Left lung (tissue), 4 donors: ENCODE measurements at regions not wholly inside any gene's neighbourhood (a gene's known extent, or its start where the extent isn't known, plus 50 kb on each side); places are given as distances from the start of the nearest gene placed in this dataset.
"Not testable (repeated sequence)": the region's sequence is repeated elsewhere in the genome, so short reads cannot be mapped to it uniquely, and the experiment has no call there.

Experiments
- ATAC-seq: fragments of 200-7000 bp; cut with Tn5 transposase; one replicate; pipeline ENCODE4 v1.9.1; 2020; ENCODE audit warnings: moderate library complexity
- DNase-seq, 4 donors: peaks; one replicate each; pipeline ENCODE4 v3.0.0-alpha.2; 2013 to 2020
- H3K27ac ChIP-seq, 2 donors: fragments of 200-600 bp; sonication (generic) in 1 of 2; one replicate each; pipeline versions ENCODE4 v1.5.0 to v1.8.0; 2020 to 2021
- H3K27me3 ChIP-seq, 2 donors: fragments of 200-600 bp; sonication (generic) in 1 of 2; one replicate each; pipeline versions ENCODE4 v1.5.0 to v1.8.0; 2020 to 2021
- H3K36me3 ChIP-seq, 2 donors: fragments of 200-600 bp; sonication (generic) in 1 of 2; one replicate each; pipeline versions ENCODE4 v1.5.0 to v1.8.0; 2020 to 2021
- H3K4me1 ChIP-seq, 2 donors: fragments of 200-600 bp; one replicate each; pipeline ENCODE4 v1.8.0; 2021
- H3K4me3 ChIP-seq, 2 donors: fragments of 200-600 bp; sonication (generic) in 1 of 2; one replicate each; pipeline versions ENCODE4 v1.5.0 to v1.8.0; 2020 to 2021; ENCODE audit warnings: mild to moderate bottlenecking in 1 of 2
- H3K9me3 ChIP-seq, 2 donors: fragments of 200-600 bp; sonication (generic) in 1 of 2; one replicate each; pipeline versions ENCODE4 v1.5.0 to v1.8.0; 2020 to 2021
- CTCF ChIP-seq, 2 donors: fragments of 200-600 bp; sonication (generic) in 1 of 2; IDR thresholded peaks; one replicate each; pipeline versions ENCODE4 v1.5.0 to v1.8.0; 2021; ENCODE audit warnings: antibody characterized with exemption in 2 of 2
- intact Hi-C, 2 donors: fragments of 100-400 bp; cut with DNase I; formaldehyde crosslinking; loops; one replicate each; pipeline versions ENCODE4 v1.11.2 to v1.14.2; 2022
- donor health status: DM: no; HTN: yes; CAD: no.
- donor health status: DM: no; HTN: no; CAD: no.

- no peak for TF ChIP-seq CTCF (IDR thresholded peaks at IDR 0.05)
- Histone ChIP-seq H3K4me1 (no peaks in the 10 kb centered on the region), H3K27me3 (no peaks in the 10 kb centered on the region), H3K4me3 (no peak overlapping the region), H3K9me3 (peaks cover 0 to 54% of the 10 kb centered on the region in 2 donors), H3K27ac (no peak overlapping the region), H3K36me3 (no peaks in the 10 kb centered on the region)
- ATAC-seq (peak; percentile 22), DNase-seq (peak in 2 of 4 donors; percentile 17 to 67)
- intact Hi-C loops: no loop called here
Observed at GRCh38 chr19:20471431-20471830, 94.2 kb downstream of the ZNF737 start.

- DNase-seq: peak in 2 of 4 donors; percentile 70 to 91
- H3K36me3 ChIP-seq: no peaks in the 10 kb centered on the region
- H3K27me3 ChIP-seq: no peaks in the 10 kb centered on the region
- no peak overlapping the region for H3K4me3 ChIP-seq
- no peak overlapping the region for H3K27ac ChIP-seq
- peak; percentile 48 for ATAC-seq
- H3K9me3 ChIP-seq: peaks cover 0 to 46% of the 10 kb centered on the region in 2 donors
- intact Hi-C loops: no loop called here
- no peak for TF ChIP-seq CTCF (IDR thresholded peaks at IDR 0.05)
- H3K4me1 ChIP-seq: no peaks in the 10 kb centered on the region
Observed at GRCh38 chr19:20470345-20471135, 95.0 kb downstream of the ZNF737 start.

GRCh38 chr19:20466638-20466990 lies 99.0 kb downstream of the ZNF737 start:
- H3K36me3 ChIP-seq, intact Hi-C loops, H3K27me3 ChIP-seq, DNase-seq, ATAC-seq, H3K4me3 ChIP-seq, H3K27ac ChIP-seq, H3K4me1 ChIP-seq: not testable (repeated sequence)
- H3K9me3 ChIP-seq: peaks cover 0 to 12% of the 10 kb centered on the region in 2 donors

- H3K36me3 ChIP-seq, intact Hi-C loops, H3K4me1 ChIP-seq, H3K27me3 ChIP-seq, DNase-seq, H3K4me3 ChIP-seq, ATAC-seq, H3K27ac ChIP-seq: not testable (repeated sequence)
- H3K9me3 ChIP-seq: peaks cover 0 to 12% of the 10 kb centered on the region in 2 donors
Observed at GRCh38 chr19:20465922-20466637, 99.5 kb downstream of the ZNF737 start.

- Histone ChIP-seq H3K36me3 (no peaks in the 10 kb centered on the region), H3K27me3 (no peaks in the 10 kb centered on the region), H3K4me3 (no peak overlapping the region), H3K9me3 (peaks cover 0 to 10% of the 10 kb centered on the region in 2 donors), H3K27ac (no peak overlapping the region), H3K4me1 (no peaks in the 10 kb centered on the region)
- intact Hi-C loops: no loop called here
- DNase-seq (no peak), ATAC-seq (no peak)
- no peak for TF ChIP-seq CTCF (IDR thresholded peaks at IDR 0.05)
Observed at GRCh38 chr19:20453425-20453935, 112.1 kb downstream of the ZNF737 start.

- DNase-seq (no peak), ATAC-seq (no peak)
- Histone ChIP-seq H3K27me3 (no peaks in the 10 kb centered on the region), H3K27ac (no peak overlapping the region), H3K36me3 (no peaks in the 10 kb centered on the region), H3K4me3 (no peak overlapping the region), H3K9me3 (peaks cover 0 to 18% of the 10 kb centered on the region in 2 donors), H3K4me1 (no peaks in the 10 kb centered on the region)
- no peak for TF ChIP-seq CTCF (IDR thresholded peaks at IDR 0.05)
- intact Hi-C loops: no loop called here
Observed at GRCh38 chr19:20444202-20444885, 121.2 kb downstream of the ZNF737 start.

GRCh38 chr19:20432266-20432842 lies 133.2 kb downstream of the ZNF737 start:
- DNase-seq: peak in 1 of 4 donors; percentile 32
- intact Hi-C loops, ATAC-seq: not testable (repeated sequence)

More at GRCh38 chr19:20432266-20432842, 133.2 kb downstream of the ZNF737 start:
- not testable (repeated sequence) for H3K36me3 ChIP-seq, H3K4me1 ChIP-seq, H3K27me3 ChIP-seq, H3K4me3 ChIP-seq, H3K27ac ChIP-seq
- H3K9me3 ChIP-seq: peaks cover 0 to 22% of the 10 kb centered on the region in 2 donors
